H9 (cell line): ENCODE measurements at regions not wholly inside any gene's neighbourhood (a gene's known extent, or its start where the extent isn't known, plus 50 kb on each side); places are given as distances from the start of the nearest gene placed in this dataset.

Experiments
- DNase-seq: peaks from one replicate; pipeline ENCODE4 v3.0.0-alpha.2; 2017
- H2AFZ ChIP-seq: one replicate; pipeline ENCODE4 v1.6.1; 2013; ENCODE audit warnings: mild to moderate bottlenecking, low read length, control low read depth, moderate library complexity
- H2AK5ac ChIP-seq: 2 replicates; pipeline ENCODE4 v1.6.1; 2013; ENCODE audit warnings: low read length, control low read depth, mixed read lengths; ENCODE audit not compliant: insufficient read length
- H2BK120ac ChIP-seq: one replicate; pipeline ENCODE4 v1.6.1; 2013; ENCODE audit warnings: low read depth, mild to moderate bottlenecking, low read length, control low read depth, inconsistent platforms; ENCODE audit not compliant: poor library complexity, severe bottlenecking
- H2BK12ac ChIP-seq: 2 replicates; pipeline ENCODE4 v1.6.1; 2013; ENCODE audit warnings: low read length, control low read depth, mixed read lengths, low read depth; ENCODE audit not compliant: insufficient read length
- H2BK15ac ChIP-seq: 2 replicates; pipeline ENCODE4 v1.6.1; 2013; ENCODE audit warnings: low read depth, low read length, control low read depth
- H2BK20ac ChIP-seq: one replicate; pipeline ENCODE4 v1.6.1; 2013; ENCODE audit warnings: low read depth, mild to moderate bottlenecking, low read length, control low read depth, inconsistent platforms; ENCODE audit not compliant: poor library complexity, severe bottlenecking
- H2BK5ac ChIP-seq: 2 replicates; pipeline ENCODE4 v1.6.1; 2013; ENCODE audit warnings: low read length, control low read depth, mixed read lengths; ENCODE audit not compliant: insufficient read length
- H3K14ac ChIP-seq: 2 replicates; pipeline ENCODE4 v1.6.1; 2013; ENCODE audit warnings: low read length, control low read depth; ENCODE audit not compliant: insufficient read depth
- H3K18ac ChIP-seq: 2 replicates; pipeline ENCODE4 v1.6.1; 2013; ENCODE audit warnings: low read depth, mild to moderate bottlenecking, mixed read lengths, low read length, control low read depth; ENCODE audit not compliant: insufficient read length
- H3K23ac ChIP-seq: 2 replicates; pipeline ENCODE4 v1.6.1; 2013; ENCODE audit warnings: low read length, control low read depth, mixed read lengths, low read depth; ENCODE audit not compliant: insufficient read length
- H3K23me2 ChIP-seq: 2 replicates; pipeline ENCODE4 v1.6.1; 2013; ENCODE audit warnings: low read depth, mild to moderate bottlenecking, mixed read lengths, low read length, control low read depth; ENCODE audit not compliant: insufficient read length, poor library complexity, severe bottlenecking
- H3K27ac ChIP-seq: 2 replicates; pipeline ENCODE4 v1.5.1; 2013; ENCODE audit warnings: low read length, control low read depth, mixed read lengths, low read depth; ENCODE audit not compliant: insufficient read length
- H3K27me3 ChIP-seq: 2 replicates; pipeline ENCODE4 v1.6.1; 2013; ENCODE audit warnings: low read length, control low read depth, inconsistent platforms; ENCODE audit not compliant: insufficient read depth
- H3K4ac ChIP-seq: 2 replicates; pipeline ENCODE4 v1.6.1; 2013; ENCODE audit warnings: low read depth, mild to moderate bottlenecking, control low read depth, inconsistent platforms, low read length, moderate library complexity
- H3K4me1 ChIP-seq: 2 replicates; pipeline ENCODE4 v1.6.1; 2013; ENCODE audit warnings: low read length, control low read depth, inconsistent platforms; ENCODE audit not compliant: insufficient read depth
- H3K4me2 ChIP-seq: 2 replicates; pipeline ENCODE4 v1.6.1; 2013; ENCODE audit warnings: low read length, control low read depth, mixed read lengths; ENCODE audit not compliant: insufficient read length, insufficient read depth
- H3K56ac ChIP-seq: 2 replicates; pipeline ENCODE4 v1.6.1; 2013; ENCODE audit warnings: low read depth, mild to moderate bottlenecking, mixed read lengths, low read length, control low read depth; ENCODE audit not compliant: insufficient read length
- H3K79me1 ChIP-seq: 2 replicates; pipeline ENCODE4 v1.6.1; 2013; ENCODE audit warnings: low read depth, mild to moderate bottlenecking, moderate library complexity, low read length, control low read depth, inconsistent platforms; ENCODE audit not compliant: insufficient read depth, poor library complexity, severe bottlenecking
- H3K79me2 ChIP-seq: 2 replicates; pipeline ENCODE4 v1.6.1; 2013; ENCODE audit warnings: low read length, control low read depth, inconsistent platforms; ENCODE audit not compliant: insufficient read depth
- H3K9ac ChIP-seq: 2 replicates; pipeline ENCODE4 v1.6.1; 2013; ENCODE audit warnings: low read length, control low read depth, mixed read lengths; ENCODE audit not compliant: insufficient read length; ENCODE audit errors: extremely low read depth
- H3K9me3 ChIP-seq: one replicate; pipeline ENCODE4 v1.6.1; 2013; ENCODE audit warnings: low read depth, low read length, inconsistent platforms; ENCODE audit not compliant: control insufficient read depth
- H3T11ph ChIP-seq: one replicate; pipeline ENCODE4 v1.6.1; 2013; ENCODE audit warnings: mild to moderate bottlenecking, low read length, control low read depth, inconsistent platforms
- H4K20me1 ChIP-seq: one replicate; pipeline ENCODE4 v1.6.1; 2013; ENCODE audit not compliant: control insufficient read depth, insufficient read length, insufficient read depth
- H4K5ac ChIP-seq: 2 replicates; pipeline ENCODE4 v1.6.1; 2013; ENCODE audit warnings: low read depth, mild to moderate bottlenecking, mixed read lengths, low read length, control low read depth; ENCODE audit not compliant: insufficient read length
- H4K8ac ChIP-seq: replicated peaks from 2 replicates; pipeline ENCODE4 v1.6.1; 2013; ENCODE audit warnings: low read length, control low read depth, mixed read lengths, low read depth; ENCODE audit not compliant: insufficient read length
- H4K91ac ChIP-seq: 2 replicates; pipeline ENCODE4 v1.6.1; 2013; ENCODE audit warnings: low read depth, mild to moderate bottlenecking, moderate library complexity, mixed read lengths, low read length, control low read depth; ENCODE audit not compliant: insufficient read length
- H3K27ac Mint-ChIP-seq, 3 experiments: 2 replicates in 2 of 3; 3 replicates in 1 of 3; pipeline ENCODE4 v1.8.0; 2020 to 2021; ENCODE audit warnings: mixed read lengths in 3 of 3, mild to moderate bottlenecking in 1 of 3, moderate library complexity in 1 of 3
- H3K27me3 Mint-ChIP-seq: 2 replicates; pipeline ENCODE4 v1.8.0; 2021; ENCODE audit warnings: low read depth, mild to moderate bottlenecking, moderate library complexity, mixed read lengths
- H3K36me3 Mint-ChIP-seq, 3 experiments: 2 replicates in 2 of 3; 3 replicates in 1 of 3; pipeline ENCODE4 v1.8.0; 2020 to 2021; ENCODE audit warnings: low read depth in 3 of 3, mixed read lengths in 3 of 3; ENCODE audit not compliant: insufficient read depth in 1 of 3
- H3K4me1 Mint-ChIP-seq, 2 experiments: 2 replicates each; pipeline ENCODE4 v1.8.0; 2020; ENCODE audit warnings: mixed read lengths in 2 of 2
- H3K4me3 Mint-ChIP-seq, 2 experiments: 2 replicates in 1 of 2; 3 replicates in 1 of 2; pipeline ENCODE4 v1.8.0; 2020 to 2021; ENCODE audit warnings: mild to moderate bottlenecking in 2 of 2, mixed read lengths in 2 of 2, moderate library complexity in 1 of 2
- H3K9me3 Mint-ChIP-seq, 2 experiments: 2 replicates in 1 of 2; 3 replicates in 1 of 2; pipeline ENCODE4 v1.8.0; 2020; ENCODE audit warnings: mild to moderate bottlenecking in 2 of 2, mixed read lengths in 2 of 2, moderate library complexity in 1 of 2
- WGBS: extraction: QIAGEN DNeasy Blood & Tissue Kit; methylation state at CpG from one replicate; pipeline ENCODE4 v1.1.7; 2013; ENCODE audit warnings: missing lambda C conversion rate, low lambda C conversion rate, mixed read lengths; ENCODE audit not compliant: insufficient read length; ENCODE audit errors: extremely low coverage; 5-methylcytosine and 5-hydroxymethylcytosine counted together
- TF ChIP-seq, protein P1 (sequence below): fragments of 200-600 bp; sonication (generic); conservative IDR thresholded peaks from 3 replicates; pipeline ENCODE4 v1.8.0; 2021; ENCODE audit warnings: antibody characterized with exemption, mild to moderate bottlenecking

DNA sequence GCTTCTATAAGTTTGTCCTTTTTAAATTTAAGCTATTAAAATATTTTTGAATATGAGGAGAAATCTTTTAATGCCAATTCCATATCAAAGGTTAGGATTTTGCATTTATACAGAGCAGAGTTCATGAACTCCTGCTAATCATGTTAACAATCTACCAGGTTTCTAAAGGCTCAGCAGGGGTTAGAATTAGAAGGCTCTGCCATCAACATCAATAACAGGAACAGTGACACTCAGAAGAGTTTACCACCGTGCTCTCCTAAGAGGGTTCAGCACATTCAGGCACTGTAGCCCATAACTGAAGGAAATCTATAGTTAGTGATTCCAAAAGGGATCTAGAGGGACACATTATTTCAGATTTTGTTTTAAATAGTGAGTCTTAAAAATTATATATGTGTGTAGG lies 100.1 kb downstream of the HOXA1 start:
- Histone ChIP-seq H4K91ac (no peak overlapping the region), H2BK12ac (no peak overlapping the region), H3K4ac (no peak overlapping the region), H2BK120ac (no peak overlapping the region), H4K8ac (no peak overlapping the region), H2AFZ (no peak overlapping the region), H3K23me2 (no peaks in the 10 kb centered on the region), H3K27me3 (peaks cover 3% of the 10 kb centered on the region; the same call in 1 of the 2 replicates), H3K27ac (no peak overlapping the region), H3K79me1 (no peaks in the 10 kb centered on the region), H4K20me1 (no peaks in the 10 kb centered on the region), H4K5ac (no peak overlapping the region), H3K9me3 (no peaks in the 10 kb centered on the region), H3K18ac (no peak overlapping the region), H3K4me1 (no peaks in the 10 kb centered on the region), H3K23ac (no peak overlapping the region), H3K79me2 (no peaks in the 10 kb centered on the region), H3K14ac (no peak overlapping the region), H2BK5ac (no peak overlapping the region), H3K4me2 (no peak overlapping the region), H3K56ac (no peak overlapping the region), H2AK5ac (no peak overlapping the region), H3T11ph (no peak overlapping the region), H2BK15ac (no peak overlapping the region), H3K9ac (no peak overlapping the region), H2BK20ac (no peak overlapping the region)
- DNase-seq = no peak
- no CpG with 5 or more reads among the region's 1 CpG for WGBS
- Mint-ChIP-seq H3K27me3 (peaks cover 85% of the 10 kb centered on the region), H3K4me3 (no peak overlapping the region), H3K4me1 (peaks cover 19 to 22% of the 10 kb centered on the region in 2 experiments), H3K9me3 (peaks cover 9 to 13% of the 10 kb centered on the region in 2 experiments), H3K36me3 (peaks cover 0 to 13% (median 10%) of the 10 kb centered on the region in 3 experiments; a peak in 2 of 7 replicates), H3K27ac (no peak overlapping the region)
- TF ChIP-seq, protein P1, sequence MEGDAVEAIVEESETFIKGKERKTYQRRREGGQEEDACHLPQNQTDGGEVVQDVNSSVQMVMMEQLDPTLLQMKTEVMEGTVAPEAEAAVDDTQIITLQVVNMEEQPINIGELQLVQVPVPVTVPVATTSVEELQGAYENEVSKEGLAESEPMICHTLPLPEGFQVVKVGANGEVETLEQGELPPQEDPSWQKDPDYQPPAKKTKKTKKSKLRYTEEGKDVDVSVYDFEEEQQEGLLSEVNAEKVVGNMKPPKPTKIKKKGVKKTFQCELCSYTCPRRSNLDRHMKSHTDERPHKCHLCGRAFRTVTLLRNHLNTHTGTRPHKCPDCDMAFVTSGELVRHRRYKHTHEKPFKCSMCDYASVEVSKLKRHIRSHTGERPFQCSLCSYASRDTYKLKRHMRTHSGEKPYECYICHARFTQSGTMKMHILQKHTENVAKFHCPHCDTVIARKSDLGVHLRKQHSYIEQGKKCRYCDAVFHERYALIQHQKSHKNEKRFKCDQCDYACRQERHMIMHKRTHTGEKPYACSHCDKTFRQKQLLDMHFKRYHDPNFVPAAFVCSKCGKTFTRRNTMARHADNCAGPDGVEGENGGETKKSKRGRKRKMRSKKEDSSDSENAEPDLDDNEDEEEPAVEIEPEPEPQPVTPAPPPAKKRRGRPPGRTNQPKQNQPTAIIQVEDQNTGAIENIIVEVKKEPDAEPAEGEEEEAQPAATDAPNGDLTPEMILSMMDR = no peak
